SKM-1 treated with dmso at 0.1 percent for 144 hours (cell line): ENCODE measurements at regions not wholly inside any gene's neighbourhood (a gene's known extent, or its start where the extent isn't known, plus 50 kb on each side); places are given as distances from the start of the nearest gene placed in this dataset.
"Not testable (repeated sequence)": the region's sequence is repeated elsewhere in the genome, so short reads cannot be mapped to it uniquely, and the experiment has no call there.

Experiments
- DNase-seq: peaks from one replicate; lab custom pipeline; 2025; ENCODE audit not compliant: unreplicated experiment; lab: John Stamatoyannopoulos, UW

GRCh38 chr13:83498045-83498444 lies 384.2 kb downstream of the SLITRK1 start:
- DNase-seq = no peak

- DNase-seq = no peak
Observed at GRCh38 chr13:83496501-83496900, 385.8 kb downstream of the SLITRK1 start.

GRCh38 chr13:83485101-83485500 lies 397.2 kb downstream of the SLITRK1 start:
- DNase-seq = no peak

GRCh38 chr13:83471011-83471410 lies 411.3 kb downstream of the SLITRK1 start:
- DNase-seq = no peak

GRCh38 chr13:83470133-83470797 lies 412.0 kb downstream of the SLITRK1 start:
- DNase-seq = no peak

- DNase-seq = no peak
Observed at GRCh38 chr13:83453723-83454122, 428.6 kb downstream of the SLITRK1 start.

GRCh38 chr13:83453300-83453699 lies 429.0 kb downstream of the SLITRK1 start:
- no peak for DNase-seq

GRCh38 chr13:83452292-83452950 lies 429.9 kb downstream of the SLITRK1 start:
- no peak for DNase-seq

GRCh38 chr13:83450591-83450990 lies 431.7 kb downstream of the SLITRK1 start:
- DNase-seq = no peak

- no peak for DNase-seq
Observed at GRCh38 chr13:83449668-83450395, 432.4 kb downstream of the SLITRK1 start.

GRCh38 chr13:83440465-83440864 lies 441.8 kb downstream of the SLITRK1 start:
- DNase-seq = no peak

- DNase-seq = not testable (repeated sequence)
Observed at GRCh38 chr13:83439464-83439863, 442.8 kb downstream of the SLITRK1 start.

- no peak for DNase-seq
Observed at GRCh38 chr13:83423861-83424260, 458.4 kb downstream of the SLITRK1 start.

GRCh38 chr13:83423381-83423780 lies 458.9 kb downstream of the SLITRK1 start:
- DNase-seq = no peak

GRCh38 chr13:83414393-83414792 lies 467.9 kb downstream of the SLITRK1 start:
- DNase-seq = no peak

GRCh38 chr13:83386609-83387008 lies 495.7 kb downstream of the SLITRK1 start:
- DNase-seq = no peak

- no peak for DNase-seq
Observed at GRCh38 chr13:83378908-83379307, 503.4 kb downstream of the SLITRK1 start.

GRCh38 chr13:83377491-83377890 lies 504.8 kb downstream of the SLITRK1 start:
- no peak for DNase-seq

GRCh38 chr13:83372786-83373185 lies 509.5 kb downstream of the SLITRK1 start:
- DNase-seq = no peak

GRCh38 chr13:83365723-83366122 lies 516.6 kb downstream of the SLITRK1 start:
- DNase-seq = no peak

- no peak for DNase-seq
Observed at GRCh38 chr13:83355041-83355440, 527.2 kb downstream of the SLITRK1 start.

- no peak for DNase-seq
Observed at GRCh38 chr13:83352391-83352790, 529.9 kb downstream of the SLITRK1 start.
